HEK293T (cell line): ENCODE measurements at regions not wholly inside any gene's neighbourhood (a gene's known extent, or its start where the extent isn't known, plus 50 kb on each side); places are given as distances from the start of the nearest gene placed in this dataset.

ENCODE experiments used
- CTCF ChIA-PET: fragments of 350-600 bp; formaldehyde crosslinking; extraction: SDS; loops from one replicate; lab custom pipeline; 2021; ENCODE audit warnings: antibody characterized with exemption, inconsistent platforms; lab: Yijun Ruan, JAX
- POLR2A ChIA-PET: fragments of 350-600 bp; formaldehyde crosslinking; extraction: SDS; loops from one replicate; lab custom pipeline; 2020; ENCODE audit warnings: antibody characterized with exemption, inconsistent platforms; lab: Yijun Ruan, JAX
- DNase-seq: peaks from one replicate; pipeline ENCODE4 v3.0.0; 2012; ENCODE audit warnings: mixed read lengths; ENCODE audit errors: extremely low spot score
- ARNT ChIP-seq: fragments of 450-650 bp; IDR thresholded peaks from 2 replicates; pipeline ENCODE4 v1.6.1; 2017; ENCODE audit warnings: mild to moderate bottlenecking
- BHLHE40 ChIP-seq: fragments of 450-650 bp; IDR thresholded peaks from 2 replicates; pipeline ENCODE4 v1.6.1; 2016; ENCODE audit warnings: mild to moderate bottlenecking, moderate library complexity, borderline replicate concordance
- CTBP1 ChIP-seq: fragments of 450-650 bp; IDR thresholded peaks from 2 replicates; pipeline ENCODE4 v1.6.1; 2016; ENCODE audit warnings: borderline replicate concordance
- ELF4 ChIP-seq: fragments of 450-650 bp; IDR thresholded peaks from 2 replicates; pipeline ENCODE4 v1.6.1; 2017; ENCODE audit warnings: antibody characterized with exemption
- FOXA1 ChIP-seq: fragments of 450-650 bp; IDR thresholded peaks from 2 replicates; pipeline ENCODE4 v1.6.1; 2016; ENCODE audit warnings: mild to moderate bottlenecking
- FOXK2 ChIP-seq: fragments of 450-650 bp; IDR thresholded peaks from 2 replicates; pipeline ENCODE4 v1.6.1; 2016; ENCODE audit warnings: mild to moderate bottlenecking
- FOXM1 ChIP-seq: fragments of 450-650 bp; IDR thresholded peaks from 2 replicates; pipeline ENCODE4 v1.6.1; 2017; ENCODE audit warnings: mild to moderate bottlenecking, borderline replicate concordance
- HDGF ChIP-seq: fragments of 450-650 bp; IDR thresholded peaks from 2 replicates; pipeline ENCODE4 v1.6.1; 2017; ENCODE audit warnings: antibody characterized with exemption, borderline replicate concordance
- L3MBTL2 ChIP-seq: fragments of 450-650 bp; conservative IDR thresholded peaks from 2 replicates; pipeline ENCODE4 v1.6.1; 2016; ENCODE audit warnings: mild to moderate bottlenecking
- LEF1 ChIP-seq: fragments of 450-650 bp; IDR thresholded peaks from 2 replicates; pipeline ENCODE4 v1.6.1; 2017; ENCODE audit warnings: mild to moderate bottlenecking, borderline replicate concordance
- NFRKB ChIP-seq: fragments of 450-650 bp; IDR thresholded peaks from 2 replicates; pipeline ENCODE4 v1.6.1; 2016; ENCODE audit warnings: mild to moderate bottlenecking, moderate library complexity
- PKNOX1 ChIP-seq: fragments of 450-650 bp; IDR thresholded peaks from 2 replicates; pipeline ENCODE4 v1.6.1; 2016
- SP1 ChIP-seq: fragments of 450-650 bp; IDR thresholded peaks from 2 replicates; pipeline ENCODE4 v1.6.1; 2017
- SUZ12 ChIP-seq: fragments of 450-650 bp; IDR thresholded peaks from 2 replicates; pipeline ENCODE4 v1.6.1; 2016; ENCODE audit warnings: mild to moderate bottlenecking
- TARDBP ChIP-seq: fragments of 450-650 bp; IDR thresholded peaks from 2 replicates; pipeline ENCODE4 v1.6.1; 2016
- ZNF384 ChIP-seq: fragments of 450-650 bp; IDR thresholded peaks from 2 replicates; pipeline ENCODE4 v1.6.1; 2016

DNA sequence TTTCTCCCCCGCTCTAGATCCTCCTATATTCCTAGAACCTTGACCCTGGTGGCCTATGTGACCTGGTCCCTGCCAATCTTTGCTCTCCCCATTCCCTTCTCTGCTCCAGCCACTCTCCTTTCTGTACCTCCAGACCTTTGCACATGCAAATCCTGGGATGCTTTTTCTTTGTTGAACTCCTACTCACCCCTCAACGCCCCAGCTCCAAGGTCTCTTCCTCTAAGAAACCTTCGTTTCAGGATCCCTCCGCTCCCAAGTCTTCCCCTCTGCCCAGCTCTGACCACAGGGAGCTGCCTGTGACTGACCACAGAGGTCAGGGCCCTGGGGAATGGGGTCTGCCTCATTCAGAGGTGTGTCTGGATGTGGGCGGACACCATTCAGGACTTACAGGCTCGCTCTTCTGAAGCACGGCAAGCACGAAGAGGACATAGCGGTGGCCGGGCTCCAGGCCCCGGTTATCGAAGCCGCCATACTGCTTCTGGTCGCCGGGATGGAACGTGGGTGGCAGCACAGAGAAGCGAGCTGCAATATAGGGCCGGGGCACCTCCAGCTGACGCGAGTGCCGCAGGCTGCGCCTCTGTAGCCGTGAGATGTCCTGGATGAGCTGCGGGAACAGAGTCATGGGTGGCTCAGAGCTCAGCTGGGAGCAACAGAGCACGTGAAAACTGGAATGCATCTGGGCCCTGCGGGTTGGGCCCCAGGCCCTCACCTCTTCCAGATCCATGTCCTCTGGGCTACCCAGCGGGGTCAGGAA, 120.9 kb downstream of the PTPRS start:
- ChIA-PET POLR2A (interaction anchor here (1.5 kb wide), 1 partner anchor 74 kb away, joined by 3 read pairs; no protein-coding TSS in a partner anchor), CTCF (no interaction called here)
- no peak for DNase-seq
- no peak for TF ChIP-seq FOXM1
- no peak for TF ChIP-seq ZNF384
- TF ChIP-seq ELF4: no peak
- no peak for TF ChIP-seq TARDBP
- no peak for TF ChIP-seq PKNOX1
- TF ChIP-seq SP1: no peak
- no peak for TF ChIP-seq ARNT
- TF ChIP-seq NFRKB: no peak
- no peak for TF ChIP-seq CTBP1
- no peak for TF ChIP-seq FOXA1
- TF ChIP-seq HDGF: no peak
- TF ChIP-seq BHLHE40: no peak
- TF ChIP-seq FOXK2: no peak
- no peak for TF ChIP-seq L3MBTL2
- no peak for TF ChIP-seq SUZ12
- no peak for TF ChIP-seq LEF1

- no peak for DNase-seq
- CTCF ChIA-PET: no interaction called here
- TF ChIP-seq FOXM1: no peak
- no peak for TF ChIP-seq BHLHE40
- TF ChIP-seq HDGF: no peak
- no peak for TF ChIP-seq CTBP1
- TF ChIP-seq FOXK2: no peak
- TF ChIP-seq ELF4: no peak
- TF ChIP-seq LEF1: no peak
- TF ChIP-seq ARNT: no peak
- no peak for TF ChIP-seq L3MBTL2
- TF ChIP-seq SP1: no peak
- no peak for TF ChIP-seq SUZ12
- TF ChIP-seq NFRKB: no peak
- no peak for TF ChIP-seq PKNOX1
- TF ChIP-seq ZNF384: no peak
- TF ChIP-seq FOXA1: no peak
- no peak for TF ChIP-seq TARDBP
- POLR2A ChIA-PET: no interaction called here
Measured at GRCh38 chr19:5218963-5219530, 121.6 kb downstream of the PTPRS start.

- POLR2A ChIA-PET: no interaction called here
- CTCF ChIA-PET: no interaction called here
- DNase-seq: no peak
- TF ChIP-seq FOXK2 (no peak), TARDBP (no peak), FOXA1 (no peak), SP1 (no peak), HDGF (no peak), NFRKB (no peak), LEF1 (no peak), BHLHE40 (no peak)
Measured at GRCh38 chr19:5218255-5218855, 122.3 kb downstream of the PTPRS start.

DNA sequence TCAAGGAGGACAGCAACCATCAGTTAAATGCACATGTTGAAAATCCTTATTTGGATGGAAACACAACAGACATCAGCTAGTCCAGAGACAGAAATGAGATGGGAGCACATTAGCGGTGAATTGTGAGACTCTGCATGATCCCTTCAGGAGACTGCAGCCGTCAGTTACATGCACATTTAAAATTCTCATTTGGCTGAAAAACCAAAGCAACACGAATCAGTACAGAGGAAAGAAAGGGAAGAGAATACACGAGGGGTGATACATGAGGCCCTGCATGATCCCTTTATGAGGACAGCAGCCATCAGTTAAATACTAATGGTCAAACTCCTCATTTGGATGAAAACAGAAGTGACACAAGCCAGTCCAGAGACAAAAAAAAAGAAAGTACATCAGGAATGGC, 123.4 kb downstream of the PTPRS start:
- CTCF ChIA-PET: no interaction called here
- DNase-seq: no peak
- POLR2A ChIA-PET: no interaction called here
- no peak for TF ChIP-seq SUZ12
- no peak for TF ChIP-seq HDGF
- no peak for TF ChIP-seq ARNT

DNA sequence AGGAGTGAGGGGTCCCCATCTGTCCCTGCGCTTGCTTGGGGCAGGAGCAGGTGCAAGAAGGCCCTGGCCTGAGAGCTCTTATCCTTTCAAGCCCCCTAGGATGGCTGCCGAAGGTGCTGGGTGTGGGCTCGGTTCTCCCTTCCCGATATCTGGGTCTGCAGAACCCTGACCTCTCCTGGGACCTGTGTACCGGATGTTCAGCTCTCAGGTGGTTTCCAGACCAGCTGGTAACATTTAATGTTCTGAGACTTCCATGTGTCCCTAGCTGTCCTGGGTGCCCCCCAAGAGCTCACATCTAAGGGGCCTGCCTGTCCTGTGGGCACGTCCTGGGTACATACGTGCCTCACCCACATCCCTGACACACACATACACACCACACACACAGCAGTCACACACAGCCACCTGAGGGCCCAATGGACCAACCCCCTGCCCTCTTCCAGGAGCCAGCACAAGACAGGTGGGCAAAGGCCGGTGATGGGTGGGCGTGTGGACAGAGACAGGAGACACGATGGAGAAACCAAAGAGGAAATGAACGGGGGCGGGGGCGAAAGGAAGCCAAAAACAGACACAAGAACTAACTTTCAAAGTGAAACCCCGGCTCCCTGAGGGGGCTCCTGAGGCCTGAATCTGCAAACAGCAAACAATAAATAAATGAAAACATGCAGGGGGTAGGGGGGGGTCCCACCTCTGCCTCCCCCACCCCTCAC, 124.3 kb downstream of the PTPRS start:
- ChIA-PET CTCF (no interaction called here), POLR2A (no interaction called here)
- DNase-seq: no peak
- TF ChIP-seq ELF4: no peak
- TF ChIP-seq CTBP1: no peak
- no peak for TF ChIP-seq PKNOX1

DNA sequence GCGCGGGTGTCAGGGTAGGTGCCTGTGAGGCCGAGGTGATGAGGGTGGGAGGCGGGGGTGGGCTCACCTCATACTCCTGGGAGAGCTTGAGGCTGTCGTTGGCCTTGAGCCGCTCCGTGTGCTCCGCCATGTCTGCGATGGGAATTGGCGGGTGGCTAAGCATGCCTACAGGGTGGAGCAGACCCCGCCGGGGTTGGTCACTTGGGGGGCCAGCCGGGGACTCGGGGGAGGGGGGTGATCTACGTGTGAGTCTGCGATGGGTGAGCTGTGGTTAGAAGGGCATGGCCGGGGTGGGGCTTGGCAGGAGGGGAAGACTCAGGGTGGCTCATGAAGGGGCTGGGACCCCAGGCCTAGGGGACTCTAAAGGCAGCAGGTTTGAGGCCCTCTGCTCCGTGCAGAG, 125.2 kb downstream of the PTPRS start:
- DNase-seq: no peak
- TF ChIP-seq CTBP1 (no peak), BHLHE40 (no peak), HDGF (no peak), FOXK2 (no peak), L3MBTL2 (no peak), LEF1 (no peak), SP1 (no peak), NFRKB (no peak), ELF4 (no peak), FOXA1 (no peak), SUZ12 (no peak), PKNOX1 (no peak), ZNF384 (no peak), TARDBP (no peak)
- ChIA-PET POLR2A (no interaction called here), CTCF (no interaction called here)
